AML-193 (cell line): ENCODE measurements at regions not wholly inside any gene's neighbourhood (a gene's known extent, or its start where the extent isn't known, plus 50 kb on each side); places are given as distances from the start of the nearest gene placed in this dataset.
"Not testable (repeated sequence)": the region's sequence is repeated elsewhere in the genome, so short reads cannot be mapped to it uniquely, and the experiment has no call there.

ENCODE experiments used
- DNase-seq, 2 experiments: peaks; one replicate each; lab custom pipeline; 2025; lab: John Stamatoyannopoulos, UW

DNA sequence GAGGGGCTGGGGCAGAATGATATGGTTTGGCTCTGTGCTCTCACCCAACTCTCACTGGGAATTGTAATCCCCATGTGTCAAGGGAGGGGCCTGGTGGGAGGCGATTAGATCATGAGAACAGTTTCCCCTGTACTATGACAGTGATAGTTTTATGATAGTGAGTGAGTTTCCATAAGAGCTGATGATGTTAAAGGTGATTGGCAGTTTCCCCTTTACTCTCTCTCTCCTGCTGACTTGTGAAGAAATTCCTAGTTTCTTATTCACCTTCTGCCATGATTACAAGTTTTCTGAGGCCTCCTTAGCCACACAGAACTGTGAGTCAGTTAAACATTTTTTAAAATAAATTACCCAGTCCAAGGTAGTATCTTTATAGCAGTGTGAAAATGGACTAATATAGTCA lies 120.4 kb upstream of the CDH9 start:
- DNase-seq = no peak

DNA sequence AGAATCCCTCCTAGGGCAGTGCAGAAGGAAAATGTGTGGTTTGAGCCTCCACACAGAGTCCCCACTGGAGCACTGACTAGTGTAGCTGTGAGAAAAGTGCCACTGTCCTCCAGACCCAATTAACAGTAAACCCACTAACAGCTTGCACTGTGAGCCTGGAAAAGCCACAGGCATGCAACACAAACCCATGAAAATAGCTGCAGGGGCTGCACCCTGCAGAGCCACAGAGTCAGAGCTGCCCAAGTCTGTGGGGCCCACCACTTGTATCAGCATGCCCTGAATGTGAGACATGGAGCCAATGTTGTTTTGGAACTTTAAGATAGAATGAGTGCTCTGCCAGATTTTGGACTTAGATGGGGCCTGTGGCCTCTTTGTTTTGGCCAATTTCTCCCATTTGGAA lies 119.8 kb upstream of the CDH9 start:
- no peak for DNase-seq

DNA sequence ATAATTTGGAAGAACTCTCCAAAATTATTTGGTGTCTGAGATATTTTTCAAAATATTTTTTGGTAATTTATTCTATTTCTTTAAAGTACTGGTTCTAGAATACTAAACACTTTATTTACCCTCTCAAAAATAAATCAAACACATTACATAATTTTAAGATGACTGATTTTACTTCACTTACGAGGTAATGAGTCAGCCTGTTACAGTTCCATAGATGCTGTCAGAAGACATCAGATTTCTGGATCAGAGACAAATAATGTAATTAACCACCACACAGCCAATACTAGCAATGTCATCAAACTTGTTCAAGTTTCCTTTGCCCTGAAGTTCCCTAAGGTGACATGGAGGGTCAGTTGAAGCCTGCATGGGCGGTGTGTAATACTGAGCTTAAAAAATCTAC lies 106.1 kb upstream of the CDH9 start:
- no peak for DNase-seq

DNA sequence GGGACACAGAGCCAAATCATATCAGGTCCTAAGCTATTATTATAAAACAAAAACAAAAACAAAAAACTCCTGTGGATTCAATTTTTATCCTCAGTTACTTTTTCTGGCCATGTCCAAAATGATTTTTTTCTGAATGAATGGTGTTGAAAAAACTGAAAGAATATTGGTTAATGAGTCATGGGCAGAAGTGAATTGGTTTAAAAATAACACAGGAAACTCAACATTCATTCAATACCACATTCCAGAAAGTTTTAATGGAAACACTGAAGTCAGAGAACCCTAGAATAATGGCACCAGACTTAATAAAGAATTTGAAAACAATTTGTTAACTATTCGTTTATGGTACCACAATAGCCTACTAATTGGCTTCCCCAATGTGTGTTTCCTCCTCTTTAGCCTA lies 102.4 kb upstream of the CDH9 start:
- no peak for DNase-seq

DNA sequence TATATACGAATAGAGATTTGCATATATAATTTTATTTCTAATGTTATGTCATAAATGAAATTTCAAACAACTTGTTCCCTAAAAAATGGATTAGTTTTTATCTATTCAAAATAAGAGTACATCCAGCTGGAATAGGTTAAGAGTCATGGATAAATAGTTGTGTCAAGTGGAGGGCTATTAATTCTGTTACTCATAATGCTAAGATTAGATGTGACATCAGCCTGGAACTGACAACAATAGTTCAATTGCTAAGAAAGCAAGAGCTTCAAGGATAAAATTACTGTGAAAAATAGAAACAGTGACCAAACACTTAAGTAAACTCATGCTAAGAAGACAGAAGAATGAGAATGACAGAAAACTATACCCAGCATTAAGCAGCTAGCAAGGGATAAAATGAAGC lies 92.2 kb upstream of the CDH9 start:
- DNase-seq = no peak

DNA sequence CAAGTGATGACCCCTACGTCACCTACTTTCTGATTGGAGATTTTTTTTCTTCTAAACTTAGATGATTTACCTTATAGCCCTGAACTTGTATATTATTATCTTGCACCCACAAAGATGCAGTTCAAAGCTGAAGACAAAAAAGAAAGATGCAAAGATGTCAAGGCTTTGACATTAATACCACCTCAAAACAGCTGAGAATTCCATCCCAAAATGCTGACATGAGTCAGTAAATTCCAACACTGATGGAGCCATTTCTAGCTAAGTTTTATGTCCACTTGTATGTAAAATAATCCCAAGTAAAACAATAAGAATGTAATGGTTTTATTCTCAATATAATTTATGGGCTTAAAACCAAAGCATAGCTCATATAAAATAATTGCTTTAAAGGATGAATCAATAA lies 91.5 kb upstream of the CDH9 start:
- no peak for DNase-seq

DNA sequence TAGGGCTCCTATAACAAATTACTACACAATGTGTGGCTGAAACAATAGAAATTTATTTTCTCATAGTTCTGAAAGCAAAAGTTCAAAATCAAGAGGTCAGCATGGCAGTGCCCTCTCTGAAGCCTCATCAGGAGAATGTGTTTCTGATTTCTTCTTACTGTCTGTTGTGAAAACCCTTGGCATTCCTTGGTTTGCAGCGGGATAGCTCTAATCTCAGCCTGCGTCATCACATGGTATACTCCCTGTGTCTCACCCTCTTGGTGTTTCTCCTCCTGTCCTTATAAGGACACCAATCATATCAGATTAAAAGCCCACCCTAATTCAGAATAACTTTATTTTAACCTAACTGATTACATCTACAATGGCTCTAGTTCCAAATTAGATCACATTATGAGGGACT lies 87.5 kb upstream of the CDH9 start:
- DNase-seq = no peak

DNA sequence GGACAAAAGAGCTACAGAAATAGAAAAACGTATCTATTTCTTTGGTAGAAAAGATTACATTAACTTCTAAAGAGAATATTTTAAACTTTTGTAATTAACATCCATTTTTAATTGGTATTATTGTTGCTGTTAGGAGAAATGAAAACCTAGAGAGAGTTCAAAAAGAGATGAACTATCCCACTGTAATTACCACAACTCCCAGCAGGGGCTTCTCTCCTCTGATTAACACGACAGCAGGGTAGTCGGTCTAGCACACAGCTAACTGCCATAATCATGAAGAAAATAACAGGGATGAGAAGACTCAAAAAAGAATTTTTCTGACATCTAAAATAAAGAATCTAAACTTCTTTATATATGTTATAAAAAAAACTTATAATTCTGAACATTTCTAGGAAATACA lies 86.2 kb upstream of the CDH9 start:
- DNase-seq = peak in 1 of 2 experiments; percentile 1

DNA sequence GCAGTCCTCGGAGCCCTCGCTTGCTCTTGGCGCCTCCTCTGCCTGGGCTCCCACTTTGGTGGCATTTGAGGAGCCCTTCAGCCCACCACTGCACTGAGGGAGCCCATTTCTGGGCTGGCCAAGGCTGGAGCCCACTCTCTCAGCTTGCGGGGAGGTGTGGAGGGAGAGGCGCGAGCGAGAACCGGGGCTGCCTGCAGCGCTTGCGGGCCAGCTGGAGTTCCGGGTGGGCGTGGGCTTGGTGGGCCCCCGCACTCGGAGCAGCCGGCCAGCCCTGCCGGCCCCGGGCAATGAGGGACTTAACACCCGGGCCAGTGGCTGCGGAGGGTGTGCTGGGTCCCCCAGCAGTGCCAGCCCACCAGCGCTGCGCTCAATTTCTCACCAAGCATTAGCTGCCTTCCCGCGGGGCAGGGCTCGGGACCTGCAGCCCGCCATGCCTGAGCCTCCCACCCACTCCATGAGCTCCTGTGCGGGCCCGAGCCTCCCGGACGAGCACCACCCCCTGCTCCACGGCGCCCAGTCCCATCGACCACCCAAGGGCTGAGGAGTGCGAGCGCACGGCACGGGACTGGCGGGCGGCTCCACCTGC lies 81.4 kb upstream of the CDH9 start:
- DNase-seq = not testable (repeated sequence)

DNA sequence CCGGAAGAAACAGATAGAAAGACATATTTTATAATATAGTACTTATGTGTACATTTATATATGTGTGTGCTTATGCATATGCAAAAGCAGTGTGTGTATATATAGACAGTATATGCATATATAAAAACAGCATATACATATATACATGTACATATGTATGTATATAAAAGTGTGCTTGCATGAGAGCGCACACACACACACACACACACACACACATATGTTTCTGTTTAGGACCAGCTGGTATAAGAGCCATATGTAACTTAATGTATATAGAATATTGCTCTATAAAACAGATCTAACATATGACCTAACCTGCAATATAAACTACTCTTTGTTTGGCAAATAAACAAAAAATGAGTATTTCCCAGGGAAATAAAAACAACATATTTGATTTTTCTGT lies 65.1 kb upstream of the CDH9 start:
- no peak for DNase-seq

DNA sequence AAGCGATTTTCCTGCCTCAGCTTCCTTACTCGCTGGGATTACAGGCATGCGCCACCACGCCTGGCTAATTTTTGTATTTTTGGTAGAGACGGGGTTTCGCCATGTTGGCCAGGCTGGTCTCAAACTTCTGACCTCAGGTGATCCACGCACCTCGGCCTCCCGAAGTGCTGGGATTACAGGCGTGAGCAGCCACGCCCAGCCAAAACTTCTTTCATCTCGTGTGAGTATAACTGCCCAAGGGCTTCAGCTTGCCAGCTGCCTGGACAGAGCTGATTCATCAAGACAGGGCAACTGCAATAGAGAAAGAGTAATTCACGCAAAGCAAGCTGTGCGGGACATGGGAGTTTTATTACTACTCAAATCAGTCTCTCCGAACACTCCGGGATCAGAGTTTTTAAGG lies 57.4 kb upstream of the CDH9 start:
- not testable (repeated sequence) for DNase-seq

DNA sequence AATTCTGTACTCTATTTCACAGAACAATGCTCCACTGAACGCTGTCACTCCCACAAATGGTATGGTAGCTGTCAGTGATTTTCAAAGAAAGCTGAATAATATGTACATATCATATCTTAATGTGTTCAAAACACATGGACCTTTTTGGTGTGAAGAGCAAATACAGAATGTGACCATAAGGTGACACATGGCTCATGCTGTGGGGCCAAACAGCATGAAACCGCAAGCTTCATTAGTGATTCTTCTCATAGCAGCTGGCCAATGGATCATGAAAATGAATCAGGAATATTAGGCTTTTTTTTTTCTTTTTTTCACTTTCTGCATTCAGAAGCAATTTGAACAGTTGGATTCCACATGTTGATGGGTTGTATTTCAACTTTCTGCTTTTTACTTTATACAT lies 54.9 kb upstream of the CDH9 start:
- no peak for DNase-seq

DNA sequence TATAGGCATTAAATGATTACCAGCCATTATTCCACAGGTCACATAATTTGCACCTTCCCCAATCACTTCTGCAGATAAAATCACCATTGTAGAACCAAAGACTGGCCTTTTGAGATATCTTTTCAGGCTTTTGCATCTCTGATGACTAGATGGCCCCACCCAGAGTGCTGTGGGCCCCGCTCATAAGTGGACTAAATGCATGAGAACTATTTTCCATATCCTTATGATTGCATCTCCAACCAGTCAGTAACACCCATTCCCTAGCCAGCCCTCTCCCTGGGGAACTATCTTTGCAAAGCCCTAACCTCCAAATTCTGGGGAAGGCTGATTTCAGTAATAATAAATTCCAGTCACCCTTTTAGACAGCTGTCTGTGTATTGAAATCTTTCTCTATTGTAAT lies 53.5 kb upstream of the CDH9 start:
- no peak for DNase-seq

DNA sequence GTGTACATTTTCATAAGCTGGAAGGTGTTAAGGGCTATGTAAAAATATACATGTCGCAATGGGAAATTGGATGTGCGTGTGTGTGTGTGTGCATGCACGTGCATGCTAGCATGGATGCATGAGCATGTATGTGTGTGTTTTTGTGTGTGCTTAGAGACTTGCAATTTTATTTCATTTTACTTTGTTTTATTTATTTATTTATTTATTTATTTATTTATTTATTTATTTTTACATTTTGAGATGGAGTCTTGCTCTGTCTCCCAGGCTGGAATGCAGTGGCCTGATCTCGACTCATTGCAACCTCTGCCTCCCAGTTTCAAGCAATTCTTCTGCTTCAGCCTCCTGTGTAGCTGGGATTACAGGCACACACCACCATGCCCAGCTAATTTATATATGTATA lies 50.4 kb upstream of the CDH9 start:
- not testable (repeated sequence) for DNase-seq
